IMR-90 (cell line): ENCODE measurements at regions not wholly inside any gene's neighbourhood (a gene's known extent, or its start where the extent isn't known, plus 50 kb on each side); places are given as distances from the start of the nearest gene placed in this dataset.

Source experiments
- ATAC-seq: fragments of 200-7000 bp; cut with Tn5 transposase; 2 replicates; pipeline ENCODE4 v1.9.1; 2020; ENCODE audit warnings: low read depth, mild to moderate bottlenecking, moderate library complexity
- BruUV-seq: library from RNA; stranded (reverse); fragments of 400-500 nt; replicated peaks from 2 replicates; lab custom pipeline; 2021; lab: Mats Ljungman, UMichigan
- CTCF ChIA-PET: fragments of 300-600 bp; formaldehyde crosslinking; extraction: SDS; loops from one replicate; lab custom pipeline; 2021; ENCODE audit warnings: antibody characterized with exemption; lab: Yijun Ruan, JAX
- POLR2A ChIA-PET: fragments of 300-600 bp; sonication (Branson Sonifier 250); formaldehyde crosslinking; loops from one replicate; lab custom pipeline; 2022; ENCODE audit warnings: antibody characterized with exemption; ENCODE audit not compliant: unreplicated experiment; lab: Charles Lee
- DNase-seq: peaks from one replicate; pipeline ENCODE4 v3.0.0; 2013
- H2AFZ ChIP-seq: replicated peaks from 2 replicates; pipeline ENCODE3; 2013; ENCODE audit warnings: low read length, mild to moderate bottlenecking; ENCODE audit not compliant: poor library complexity
- H2AK5ac ChIP-seq: 2 replicates; pipeline ENCODE4 v1.6.1; 2013; ENCODE audit warnings: low read depth, low read length, inconsistent platforms
- H2AK9ac ChIP-seq: replicated peaks from 2 replicates; pipeline ENCODE3; 2013; ENCODE audit warnings: mild to moderate bottlenecking, low read depth, low read length, moderate library complexity; ENCODE audit not compliant: poor library complexity
- H2BK120ac ChIP-seq: 2 replicates; pipeline ENCODE4 v1.6.1; 2013; ENCODE audit warnings: low read depth, low read length, inconsistent platforms
- H2BK15ac ChIP-seq: 3 replicates; pipeline ENCODE4 v1.6.1; 2013; ENCODE audit warnings: low read depth, low read length, inconsistent platforms
- H2BK20ac ChIP-seq: 2 replicates; pipeline ENCODE4 v1.6.1; 2013; ENCODE audit warnings: low read depth, mild to moderate bottlenecking, inconsistent platforms, low read length, moderate library complexity
- H2BK5ac ChIP-seq: 2 replicates; pipeline ENCODE4 v1.6.1; 2013; ENCODE audit warnings: mild to moderate bottlenecking, low read depth, low read length, inconsistent platforms; ENCODE audit not compliant: poor library complexity, severe bottlenecking
- H3K14ac ChIP-seq: replicated peaks from 2 replicates; pipeline ENCODE4 v1.6.1; 2013; ENCODE audit warnings: low read depth, low read length, inconsistent platforms
- H3K18ac ChIP-seq: 2 replicates; pipeline ENCODE4 v1.6.1; 2013; ENCODE audit warnings: low read depth, low read length, control low read depth
- H3K23ac ChIP-seq: 2 replicates; pipeline ENCODE4 v1.6.1; 2013; ENCODE audit warnings: low read depth, low read length, inconsistent platforms
- H3K27ac ChIP-seq: 2 replicates; pipeline ENCODE4 v1.5.1; 2013; ENCODE audit warnings: mild to moderate bottlenecking, control low read depth, low read length; ENCODE audit not compliant: insufficient read depth
- H3K27me3 ChIP-seq: 2 replicates; pipeline ENCODE4 v1.6.1; 2013; ENCODE audit warnings: low read length; ENCODE audit not compliant: control insufficient read depth, insufficient read depth
- H3K36me3 ChIP-seq: 2 replicates; pipeline ENCODE4 v1.6.1; 2013; ENCODE audit warnings: low read length, mixed read lengths; ENCODE audit not compliant: control insufficient read depth, insufficient read depth
- H3K4ac ChIP-seq: 2 replicates; pipeline ENCODE4 v1.6.1; 2013; ENCODE audit warnings: low read depth, low read length, inconsistent platforms
- H3K4me1 ChIP-seq: 2 replicates; pipeline ENCODE4 v1.6.1; 2013; ENCODE audit warnings: low read length, mixed read lengths; ENCODE audit not compliant: control insufficient read depth, insufficient read depth
- H3K4me2 ChIP-seq: 2 replicates; pipeline ENCODE4 v1.6.1; 2013; ENCODE audit warnings: low read depth, mild to moderate bottlenecking, control low read depth, low read length, moderate library complexity
- H3K4me3 ChIP-seq: 2 replicates; pipeline ENCODE4 v1.5.1; 2013; ENCODE audit warnings: low read depth, mild to moderate bottlenecking, control low read depth, low read length, moderate library complexity; ENCODE audit not compliant: insufficient read depth
- H3K56ac ChIP-seq: 2 replicates; pipeline ENCODE4 v1.6.1; 2013; ENCODE audit warnings: low read length, inconsistent platforms; ENCODE audit not compliant: insufficient read depth; ENCODE audit errors: extremely low read depth
- H3K79me1 ChIP-seq, 2 experiments: 2 replicates each; pipeline ENCODE4 v1.6.1; 2013; ENCODE audit warnings: low read length in 2 of 2, inconsistent platforms in 1 of 2, low read depth in 1 of 2
- H3K9ac ChIP-seq: 2 replicates; pipeline ENCODE4 v1.6.1; 2013; ENCODE audit warnings: low read depth, low read length, control low read depth
- H3K9me1 ChIP-seq: 2 replicates; pipeline ENCODE4 v1.6.1; 2013; ENCODE audit warnings: low read length, inconsistent platforms; ENCODE audit not compliant: insufficient read depth
- H3K9me3 ChIP-seq: 2 replicates; pipeline ENCODE4 v1.6.1; 2013; ENCODE audit warnings: low read length; ENCODE audit not compliant: control insufficient read depth, insufficient read depth
- H4K20me1 ChIP-seq: 2 replicates; pipeline ENCODE4 v1.6.1; 2013; ENCODE audit warnings: low read length, inconsistent platforms; ENCODE audit not compliant: insufficient read depth
- H4K5ac ChIP-seq: 2 replicates; pipeline ENCODE4 v1.6.1; 2013; ENCODE audit warnings: mild to moderate bottlenecking, low read depth, low read length, control low read depth
- H4K8ac ChIP-seq, 2 experiments: 2 replicates each; pipeline ENCODE4 v1.6.1; 2013; ENCODE audit warnings: low read depth in 2 of 2, low read length in 2 of 2, control low read depth in 1 of 2, inconsistent platforms in 1 of 2
- H4K91ac ChIP-seq: 2 replicates; pipeline ENCODE4 v1.6.1; 2013; ENCODE audit warnings: low read depth, low read length, inconsistent platforms; ENCODE audit not compliant: insufficient read depth
- BHLHE40 ChIP-seq: fragments of 150-350 bp; IDR thresholded peaks from 2 replicates; pipeline ENCODE4 v1.6.1; 2016; ENCODE audit warnings: mild to moderate bottlenecking, low read depth, low read length
- CEBPB ChIP-seq: IDR thresholded peaks from 2 replicates; pipeline ENCODE4 v1.6.1; 2012; ENCODE audit warnings: low read depth, low read length, improper control_type of control experiment
- CHD1 ChIP-seq: IDR thresholded peaks from 2 replicates; pipeline ENCODE4 v1.6.1; 2012; ENCODE audit warnings: low read depth, low read length, improper control_type of control experiment
- CTCF ChIP-seq: conservative IDR thresholded peaks from 2 replicates; pipeline ENCODE4 v1.5.1; 2012; ENCODE audit warnings: mild to moderate bottlenecking, low read depth, low read length, improper control_type of control experiment
- ELK1 ChIP-seq: fragments of 150-350 bp; IDR thresholded peaks from 2 replicates; pipeline ENCODE4 v1.6.1; 2016; ENCODE audit warnings: low read depth, mild to moderate bottlenecking, low read length, moderate library complexity, borderline replicate concordance
- FOS ChIP-seq: fragments of 150-350 bp; IDR thresholded peaks from 2 replicates; pipeline ENCODE4 v1.6.1; 2016; ENCODE audit warnings: low read depth, low read length
- MAFK ChIP-seq: IDR thresholded peaks from 2 replicates; pipeline ENCODE4 v1.6.1; 2012; ENCODE audit warnings: low read depth, low read length, improper control_type of control experiment
- MAZ ChIP-seq: IDR thresholded peaks from 2 replicates; pipeline ENCODE4 v1.6.1; 2012; ENCODE audit warnings: low read depth, mild to moderate bottlenecking, low read length, improper control_type of control experiment, moderate library complexity, borderline replicate concordance
- MXI1 ChIP-seq: IDR thresholded peaks from 2 replicates; pipeline ENCODE4 v1.6.1; 2012; ENCODE audit warnings: low read depth, mild to moderate bottlenecking, low read length, moderate library complexity, borderline replicate concordance
- NFE2L2 ChIP-seq: fragments of 150-350 bp; IDR thresholded peaks from 2 replicates; pipeline ENCODE4 v1.6.1; 2016; ENCODE audit warnings: low read depth, mild to moderate bottlenecking, low read length
- POLR2A ChIP-seq: IDR thresholded peaks from 2 replicates; pipeline ENCODE4 v1.6.1; 2012; ENCODE audit warnings: mild to moderate bottlenecking, low read depth, low read length
- RAD21 ChIP-seq: IDR thresholded peaks from 2 replicates; pipeline ENCODE4 v1.6.1; 2012; ENCODE audit warnings: low read length, improper control_type of control experiment
- RCOR1 ChIP-seq: IDR thresholded peaks from 2 replicates; pipeline ENCODE4 v1.6.1; 2012; ENCODE audit warnings: mild to moderate bottlenecking, low read length, improper control_type of control experiment; ENCODE audit not compliant: insufficient replicate concordance
- RFX5 ChIP-seq: IDR thresholded peaks from 2 replicates; pipeline ENCODE4 v1.8.0; 2012; ENCODE audit warnings: low read depth, mild to moderate bottlenecking, low read length, moderate library complexity
- SMC3 ChIP-seq: fragments of 150-350 bp; IDR thresholded peaks from 2 replicates; pipeline ENCODE4 v1.6.1; 2016; ENCODE audit warnings: low read depth, mild to moderate bottlenecking, antibody characterized with exemption, low read length, moderate library complexity
- USF2 ChIP-seq: fragments of 150-350 bp; IDR thresholded peaks from 2 replicates; pipeline ENCODE4 v1.6.1; 2017; ENCODE audit warnings: mild to moderate bottlenecking, antibody characterized with exemption, low read length, low read depth
- dilution Hi-C: fragments of 300-500 bp; cut with HindIII; formaldehyde crosslinking; loops from one replicate; pipeline ENCODE4 v1.14.3; 2018; ENCODE audit warnings: low sequenced_read_pairs; ENCODE audit not compliant: unreplicated experiment
- in situ Hi-C: fragments of 300-500 bp; cut with MboI; formaldehyde crosslinking; loops from 3 replicates; pipeline ENCODE4 v1.14.3; 2019; ENCODE audit warnings: low sequenced_read_pairs, inconsistent platforms, mixed read lengths
- intact Hi-C: fragments of 100-400 bp; cut with micrococcal nuclease; formaldehyde crosslinking; loops from 2 replicates; pipeline ENCODE4 v1.10.0; 2022

- no peak overlapping the region for H3K18ac ChIP-seq
- dilution Hi-C loops = no loop called here
- TF ChIP-seq SMC3 = no peak
- TF ChIP-seq FOS = no peak
- no peak for TF ChIP-seq MAZ
- no peak for TF ChIP-seq RAD21
- TF ChIP-seq POLR2A = no peak
- no peak for TF ChIP-seq RFX5
- no peak for TF ChIP-seq MXI1
- TF ChIP-seq USF2 = no peak
- no peak for TF ChIP-seq BHLHE40
- TF ChIP-seq RCOR1 = no peak
- TF ChIP-seq MAFK = no peak
- TF ChIP-seq CEBPB = no peak
- TF ChIP-seq ELK1 = no peak
- TF ChIP-seq CHD1 = no peak
- TF ChIP-seq CTCF = no peak
- no peak for TF ChIP-seq NFE2L2
- H3K4me2 ChIP-seq = no peak overlapping the region
- no peaks in the 10 kb centered on the region for H3K36me3 ChIP-seq
- no peak overlapping the region for H3K14ac ChIP-seq
- no peak overlapping the region for H3K23ac ChIP-seq
- ATAC-seq (no peak), DNase-seq (no peak)
- H2BK15ac ChIP-seq = no peak overlapping the region
- no peak overlapping the region for H2BK120ac ChIP-seq
- no peaks in the 10 kb centered on the region for H3K79me1 ChIP-seq
- H3K27me3 ChIP-seq = no peaks in the 10 kb centered on the region
- H3K4ac ChIP-seq = no peak overlapping the region
- no peaks in the 10 kb centered on the region for H3K9me1 ChIP-seq
- H3K56ac ChIP-seq = no peak overlapping the region
- H3K9me3 ChIP-seq = no peaks in the 10 kb centered on the region
- no TSS peak for BruUV-seq
- intact Hi-C loops = no loop called here
- ChIA-PET POLR2A (no interaction called here), CTCF (no interaction called here)
- H2AK5ac ChIP-seq = no peak overlapping the region
- H4K91ac ChIP-seq = no peak overlapping the region
- no peak overlapping the region for H2BK20ac ChIP-seq
- no peak overlapping the region for H2BK5ac ChIP-seq
- in situ Hi-C loops = no loop called here
- no peak overlapping the region for H4K8ac ChIP-seq
- H2AFZ ChIP-seq = no peak overlapping the region
- no peak overlapping the region for H2AK9ac ChIP-seq
- H4K5ac ChIP-seq = no peak overlapping the region
- H4K20me1 ChIP-seq = no peaks in the 10 kb centered on the region
- no peaks in the 10 kb centered on the region for H3K4me1 ChIP-seq
- H3K4me3 ChIP-seq = no peak overlapping the region
- H3K27ac ChIP-seq = no peak overlapping the region
- H3K9ac ChIP-seq = no peak overlapping the region
These were observed 412.5 kb upstream of the PCDH9 start for GRCh38 chr13:67642657-67643056.
